Ammon's horn (tissue), 1 donor: ENCODE measurements at regions not wholly inside any gene's neighbourhood (a gene's known extent, or its start where the extent isn't known, plus 50 kb on each side); places are given as distances from the start of the nearest gene placed in this dataset.

Source experiments
- DNase-seq: peaks from one replicate; pipeline ENCODE4 v3.0.0-alpha.2; 2016; ENCODE audit warnings: low spot score

DNA sequence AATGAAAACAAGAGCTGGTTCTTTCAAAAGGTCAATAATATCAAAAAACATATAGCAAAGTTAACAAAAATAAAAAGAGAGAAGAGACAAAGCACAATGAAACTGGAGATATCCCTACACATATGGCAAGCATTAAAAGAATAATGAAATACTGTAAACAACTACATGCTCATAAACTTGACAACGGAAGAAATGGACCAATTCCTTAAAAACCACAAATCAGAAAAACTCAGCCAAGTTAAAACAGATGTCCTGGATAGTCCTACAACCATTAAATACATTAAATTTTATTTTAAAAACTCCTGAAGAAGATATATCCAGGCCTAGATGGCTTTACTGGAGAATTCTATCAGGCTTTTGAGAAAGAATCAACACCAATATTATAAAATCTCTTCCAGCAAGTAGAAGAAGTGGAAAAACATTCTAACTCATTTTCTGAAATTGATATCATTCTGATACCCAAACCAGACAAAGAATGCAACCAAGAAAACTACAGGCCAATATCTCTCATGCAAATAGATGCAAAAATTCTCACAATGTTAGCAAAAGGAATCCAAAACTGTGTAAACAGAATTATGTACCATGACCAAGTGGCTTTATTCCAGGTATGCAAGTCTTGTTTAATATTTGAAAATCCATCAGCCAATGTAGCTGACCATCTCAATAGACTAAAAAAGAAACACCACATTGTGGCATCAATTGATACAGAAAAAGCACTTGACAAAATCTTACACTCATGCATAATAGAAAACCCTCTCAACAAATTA lies 56.1 kb upstream of the LRRC7 start:
- no peak for DNase-seq

DNA sequence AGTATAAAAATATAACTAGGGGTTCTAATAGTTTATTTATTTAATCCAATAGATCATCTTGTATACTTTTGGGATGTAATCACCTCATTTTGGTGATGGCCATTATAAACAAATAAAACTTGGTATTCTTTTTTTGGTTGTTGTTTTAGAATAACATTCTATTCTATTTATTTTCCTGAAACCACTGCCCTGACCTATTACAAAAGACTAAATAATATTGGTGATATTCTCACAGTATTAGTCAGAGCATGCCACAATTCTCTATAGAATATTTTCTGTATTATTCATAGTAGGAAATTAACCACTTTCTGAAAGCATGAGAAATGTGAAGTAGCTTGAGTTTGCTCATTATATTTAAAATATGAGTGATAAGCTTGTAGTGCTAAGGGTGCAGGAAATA lies 54.1 kb upstream of the LRRC7 start:
- no peak for DNase-seq
